ENCODE measurements at regions not wholly inside any gene's neighbourhood (a gene's known extent, or its start where the extent isn't known, plus 50 kb on each side); places are given as distances from the start of the nearest gene placed in this dataset.
"Not testable (repeated sequence)": the region's sequence is repeated elsewhere in the genome, so short reads cannot be mapped to it uniquely, and the experiment has no call there.

- Mint-ChIP-seq H3K4me1 (peaks cover 7% of the 10 kb centered on the region), H3K27me3 (ENCODE audit: low read depth, poor library complexity) (no peaks in the 10 kb centered on the region), H3K4me3 (no peak overlapping the region), H3K27ac (no peak overlapping the region), H3K36me3 (ENCODE audit: low read depth) (peaks cover 72% of the 10 kb centered on the region), H3K9me3 (peaks cover 60% of the 10 kb centered on the region)
- TF ChIP-seq CTCF (IDR thresholded peaks at IDR 0.05) = no peak
- DNase-seq = no peak
Observed at GRCh38 chr16:51261919-51262318, 110.8 kb upstream of the SALL1 start.

GRCh38 chr16:51255349-51255972 lies 104.4 kb upstream of the SALL1 start:
- TF ChIP-seq CTCF (IDR thresholded peaks at IDR 0.05) = no peak
- Mint-ChIP-seq H3K9me3 (peaks cover 66% of the 10 kb centered on the region), H3K27ac (no peak overlapping the region), H3K4me1 (peaks cover 4% of the 10 kb centered on the region), H3K36me3 (ENCODE audit: low read depth) (peaks cover 77% of the 10 kb centered on the region), H3K27me3 (ENCODE audit: low read depth, poor library complexity) (no peaks in the 10 kb centered on the region), H3K4me3 (no peak overlapping the region)
- no peak for DNase-seq

- Mint-ChIP-seq H3K9me3 (peaks cover 71% of the 10 kb centered on the region), H3K36me3 (ENCODE audit: low read depth) (peaks cover 81% of the 10 kb centered on the region)
- DNase-seq; H3K4me1 Mint-ChIP-seq; H3K27me3 Mint-ChIP-seq (ENCODE audit: low read depth, poor library complexity); H3K4me3 Mint-ChIP-seq; H3K27ac Mint-ChIP-seq: not testable (repeated sequence)
Observed at GRCh38 chr16:51254390-51254789, 103.3 kb upstream of the SALL1 start.

- Mint-ChIP-seq H3K9me3 (peaks cover 44% of the 10 kb centered on the region), H3K27me3 (ENCODE audit: low read depth, poor library complexity) (peaks cover 4% of the 10 kb centered on the region), H3K4me1 (peaks cover 38% of the 10 kb centered on the region), H3K27ac (no peak overlapping the region), H3K36me3 (ENCODE audit: low read depth) (peaks cover 54% of the 10 kb centered on the region), H3K4me3 (no peak overlapping the region)
- no peak for DNase-seq
- no peak for TF ChIP-seq CTCF (IDR thresholded peaks at IDR 0.05)
Observed at GRCh38 chr16:51248217-51248616, 97.1 kb upstream of the SALL1 start.

- Mint-ChIP-seq H3K4me1 (peaks cover 59% of the 10 kb centered on the region), H3K27me3 (ENCODE audit: low read depth, poor library complexity) (peaks cover 4% of the 10 kb centered on the region), H3K9me3 (peaks cover 18% of the 10 kb centered on the region), H3K27ac (peak overlapping the region; percentile 83), H3K36me3 (ENCODE audit: low read depth) (peaks cover 29% of the 10 kb centered on the region), H3K4me3 (peak overlapping the region; percentile 66)
- no peak for TF ChIP-seq CTCF (IDR thresholded peaks at IDR 0.05)
- no peak for DNase-seq
Observed at GRCh38 chr16:51245658-51245995, 94.6 kb upstream of the SALL1 start.

- TF ChIP-seq CTCF (IDR thresholded peaks at IDR 0.05) = no peak
- Mint-ChIP-seq H3K27ac (peak overlapping the region; percentile 83), H3K9me3 (peaks cover 16% of the 10 kb centered on the region), H3K27me3 (ENCODE audit: low read depth, poor library complexity) (peaks cover 4% of the 10 kb centered on the region), H3K4me1 (peaks cover 60% of the 10 kb centered on the region), H3K4me3 (peak overlapping the region; percentile 66), H3K36me3 (ENCODE audit: low read depth) (peaks cover 25% of the 10 kb centered on the region)
- DNase-seq = peak; percentile 26
Observed at GRCh38 chr16:51244887-51245657, 94.0 kb upstream of the SALL1 start.
